IPS DF 4.7 (cell line): ENCODE measurements at regions not wholly inside any gene's neighbourhood (a gene's known extent, or its start where the extent isn't known, plus 50 kb on each side); places are given as distances from the start of the nearest gene placed in this dataset.
A peak's percentile ranks its signal among the peaks of the same experiment; 100 is the strongest.

Experiments used
- DNase-seq: peaks from one replicate; pipeline ENCODE4 v3.0.0-alpha.2; 2013; ENCODE audit warnings: low spot score; ENCODE audit errors: extremely low read depth

- DNase-seq = no peak
These were observed 179.3 kb downstream of the SEC16B start for GRCh38 chr1:177790566-177790965.

GRCh38 chr1:177789956-177790355, 179.9 kb downstream of the SEC16B start:
- no peak for DNase-seq

- DNase-seq = no peak
These were observed 183.6 kb downstream of the SEC16B start for GRCh38 chr1:177786176-177786745.

GRCh38 chr1:177784936-177785335, 184.9 kb downstream of the SEC16B start:
- DNase-seq = no peak

- no peak for DNase-seq
These were observed 185.4 kb downstream of the SEC16B start for GRCh38 chr1:177784409-177784808.

- no peak for DNase-seq
These were observed 186.8 kb downstream of the SEC16B start for GRCh38 chr1:177783051-177783450.

GRCh38 chr1:177780096-177780700, 189.7 kb downstream of the SEC16B start:
- peak; percentile 41 for DNase-seq

GRCh38 chr1:177779166-177779965, 190.5 kb downstream of the SEC16B start:
- DNase-seq = no peak

GRCh38 chr1:177775924-177776323, 193.9 kb downstream of the SEC16B start:
- no peak for DNase-seq

GRCh38 chr1:177772386-177772960, 197.4 kb downstream of the SEC16B start:
- no peak for DNase-seq

GRCh38 chr1:177771688-177772087, 198.2 kb downstream of the SEC16B start:
- DNase-seq = no peak

GRCh38 chr1:177770096-177770495, 199.8 kb downstream of the SEC16B start:
- DNase-seq = no peak

- DNase-seq = no peak
These were observed 213.9 kb downstream of the SEC16B start for GRCh38 chr1:177755851-177756560.

- no peak for DNase-seq
These were observed 215.3 kb downstream of the SEC16B start for GRCh38 chr1:177754603-177755002.

- DNase-seq = no peak
These were observed 216.2 kb downstream of the SEC16B start for GRCh38 chr1:177753655-177754054.

GRCh38 chr1:177748080-177748801, 221.6 kb downstream of the SEC16B start:
- no peak for DNase-seq

- DNase-seq = no peak
These were observed 223.7 kb downstream of the SEC16B start for GRCh38 chr1:177746155-177746554.

GRCh38 chr1:177744906-177745305, 225.0 kb downstream of the SEC16B start:
- no peak for DNase-seq

GRCh38 chr1:177741476-177741875, 228.4 kb downstream of the SEC16B start:
- DNase-seq = no peak

GRCh38 chr1:177739780-177740179, 230.1 kb downstream of the SEC16B start:
- no peak for DNase-seq

GRCh38 chr1:177737456-177737855, 232.4 kb downstream of the SEC16B start:
- DNase-seq = no peak
